GM12891 (cell line): ENCODE measurements at regions not wholly inside any gene's neighbourhood (a gene's known extent, or its start where the extent isn't known, plus 50 kb on each side); places are given as distances from the start of the nearest gene placed in this dataset.

ENCODE experiments used
- PAX5 ChIP-seq: IDR thresholded peaks from 2 replicates; pipeline ENCODE4 v1.6.1; 2011; ENCODE audit warnings: low read length, moderate library complexity, mild to moderate bottlenecking; ENCODE audit not compliant: insufficient read depth, severe bottlenecking
- POLR2A ChIP-seq: IDR thresholded peaks from 2 replicates; pipeline ENCODE4 v1.6.1; 2011; ENCODE audit warnings: low read depth, low read length, control low read depth
- POLR2AphosphoS5 ChIP-seq: IDR thresholded peaks from 2 replicates; pipeline ENCODE4 v1.6.1; 2011; ENCODE audit warnings: low read depth, low read length, control low read depth
- POU2F2 ChIP-seq: IDR thresholded peaks from 2 replicates; pipeline ENCODE4 v1.6.1; 2011; ENCODE audit warnings: low read depth, mild to moderate bottlenecking, control low read depth, low read length, moderate library complexity
- SPI1 ChIP-seq: IDR thresholded peaks from 2 replicates; pipeline ENCODE4 v1.6.1; 2011; ENCODE audit warnings: low read depth, low read length, control low read depth
- TAF1 ChIP-seq: IDR thresholded peaks from 2 replicates; pipeline ENCODE4 v1.6.1; 2011; ENCODE audit warnings: low read depth, low read length, control low read depth

DNA sequence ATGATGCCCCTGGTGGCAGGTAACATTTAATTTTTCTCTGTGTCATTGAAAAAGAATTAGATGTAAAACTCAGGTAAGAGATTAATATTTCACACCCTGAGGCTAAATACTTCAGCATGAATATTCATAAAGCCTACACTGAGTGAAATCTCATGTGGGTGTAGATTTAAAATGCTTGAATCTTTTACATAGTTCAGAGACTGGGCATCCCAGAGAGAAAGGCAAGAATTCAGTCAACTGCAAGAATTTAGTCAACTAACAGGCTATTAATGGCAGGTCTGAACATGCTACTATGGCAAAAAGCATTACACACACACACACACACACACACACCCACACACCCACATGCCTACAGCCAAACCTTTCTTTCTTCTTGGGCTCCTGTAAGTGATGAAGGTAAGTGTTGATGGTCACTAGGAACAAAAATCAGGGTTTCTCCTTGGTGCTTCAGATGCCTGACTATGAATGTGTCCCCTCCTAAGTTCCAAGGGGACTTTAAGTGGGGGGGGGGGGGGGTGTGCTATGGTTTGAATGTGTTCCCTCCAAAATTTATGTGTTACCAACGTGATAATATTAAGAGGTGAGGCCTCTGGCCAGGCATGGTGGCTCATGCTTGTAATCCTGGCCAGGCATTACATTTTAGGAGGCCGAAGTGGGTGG is 63.7 kb upstream of the PSMD7 start:
- TF ChIP-seq POLR2A = no peak
- no peak for TF ChIP-seq TAF1
- no peak for TF ChIP-seq POLR2AphosphoS5
- no peak for TF ChIP-seq POU2F2
- no peak for TF ChIP-seq SPI1
- no peak for TF ChIP-seq PAX5
